ENCODE measurements at regions not wholly inside any gene's neighbourhood (a gene's known extent, or its start where the extent isn't known, plus 50 kb on each side); places are given as distances from the start of the nearest gene placed in this dataset.

DNA sequence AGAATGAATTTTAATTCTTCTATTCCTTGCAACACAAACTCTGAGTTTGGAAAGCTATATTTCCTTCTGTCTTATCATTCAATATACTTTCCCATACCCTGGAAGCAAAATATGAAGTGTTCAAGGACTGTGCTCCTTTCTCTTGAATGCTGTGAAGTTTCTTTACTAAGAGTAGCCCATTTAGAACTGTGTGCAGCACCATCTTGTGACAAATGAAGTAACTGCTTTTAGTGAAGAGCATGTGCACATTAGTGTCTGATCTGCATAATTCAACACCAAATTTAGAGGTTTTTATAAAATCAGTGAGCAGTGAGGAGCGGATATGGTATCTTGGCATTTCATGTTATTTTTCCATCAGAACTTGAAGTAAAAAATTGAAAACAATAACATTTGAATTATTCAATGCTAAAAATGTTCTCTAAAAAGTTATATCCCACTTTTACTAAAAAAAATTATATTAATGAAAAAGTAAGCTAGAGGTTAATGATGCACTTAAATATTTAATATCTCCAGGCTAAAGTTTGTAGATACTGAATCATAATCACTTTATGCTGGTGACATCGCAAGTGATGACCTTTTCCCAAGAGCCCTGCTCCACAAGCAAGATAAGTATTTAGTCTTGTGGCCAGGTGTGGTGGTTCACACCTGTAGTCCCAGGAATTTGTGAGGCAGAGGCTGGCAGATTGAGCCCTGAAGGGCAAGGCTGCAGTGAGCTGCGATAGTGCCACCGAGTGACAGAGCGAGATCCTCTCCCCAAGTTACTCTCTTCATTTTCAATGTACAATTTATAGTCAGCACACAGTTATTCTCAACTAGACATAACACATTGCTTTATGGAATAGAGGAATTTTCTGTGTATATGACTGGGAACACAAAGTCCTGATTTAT is 108.8 kb upstream of the PCLO start:
- TF ChIP-seq, protein P1, sequence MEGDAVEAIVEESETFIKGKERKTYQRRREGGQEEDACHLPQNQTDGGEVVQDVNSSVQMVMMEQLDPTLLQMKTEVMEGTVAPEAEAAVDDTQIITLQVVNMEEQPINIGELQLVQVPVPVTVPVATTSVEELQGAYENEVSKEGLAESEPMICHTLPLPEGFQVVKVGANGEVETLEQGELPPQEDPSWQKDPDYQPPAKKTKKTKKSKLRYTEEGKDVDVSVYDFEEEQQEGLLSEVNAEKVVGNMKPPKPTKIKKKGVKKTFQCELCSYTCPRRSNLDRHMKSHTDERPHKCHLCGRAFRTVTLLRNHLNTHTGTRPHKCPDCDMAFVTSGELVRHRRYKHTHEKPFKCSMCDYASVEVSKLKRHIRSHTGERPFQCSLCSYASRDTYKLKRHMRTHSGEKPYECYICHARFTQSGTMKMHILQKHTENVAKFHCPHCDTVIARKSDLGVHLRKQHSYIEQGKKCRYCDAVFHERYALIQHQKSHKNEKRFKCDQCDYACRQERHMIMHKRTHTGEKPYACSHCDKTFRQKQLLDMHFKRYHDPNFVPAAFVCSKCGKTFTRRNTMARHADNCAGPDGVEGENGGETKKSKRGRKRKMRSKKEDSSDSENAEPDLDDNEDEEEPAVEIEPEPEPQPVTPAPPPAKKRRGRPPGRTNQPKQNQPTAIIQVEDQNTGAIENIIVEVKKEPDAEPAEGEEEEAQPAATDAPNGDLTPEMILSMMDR (IDR thresholded peaks at IDR 0.05; ENCODE audit: low read length): peak; percentile 59
- TF ChIP-seq EZH2 (IDR thresholded peaks at IDR 0.05; ENCODE audit: borderline replicate concordance, low read length): no peak

Data from OCI-LY1 (cell line).